ENCODE measurements at regions not wholly inside any gene's neighbourhood (a gene's known extent, or its start where the extent isn't known, plus 50 kb on each side); places are given as distances from the start of the nearest gene placed in this dataset.
"Not testable (repeated sequence)": the region's sequence is repeated elsewhere in the genome, so short reads cannot be mapped to it uniquely, and the experiment has no call there.

- Mint-ChIP-seq H3K36me3 (no peaks in the 10 kb centered on the region), H3K27ac (no peak overlapping the region), H3K4me1 (no peaks in the 10 kb centered on the region), H3K9me3 (peaks cover 6% of the 10 kb centered on the region), H3K27me3 (peaks cover 3% of the 10 kb centered on the region), H3K4me3 (no peak overlapping the region)
Observed at GRCh38 chr3:118806423-118806822, 228.2 kb downstream of the IGSF11 start.

GRCh38 chr3:118807349-118807748 is 227.3 kb downstream of the IGSF11 start:
- not testable (repeated sequence) for H3K4me3 Mint-ChIP-seq, H3K9me3 Mint-ChIP-seq, H3K4me1 Mint-ChIP-seq, H3K36me3 Mint-ChIP-seq, H3K27me3 Mint-ChIP-seq, H3K27ac Mint-ChIP-seq

- Mint-ChIP-seq H3K4me1 (no peaks in the 10 kb centered on the region), H3K36me3 (no peaks in the 10 kb centered on the region), H3K27ac (no peak overlapping the region), H3K4me3 (no peak overlapping the region), H3K27me3 (peaks cover 3% of the 10 kb centered on the region), H3K9me3 (peaks cover 6% of the 10 kb centered on the region)
Observed at GRCh38 chr3:118808723-118809122, 225.9 kb downstream of the IGSF11 start.

GRCh38 chr3:118809696-118810498 is 224.7 kb downstream of the IGSF11 start:
- Mint-ChIP-seq H3K27ac (no peak overlapping the region), H3K4me1 (no peaks in the 10 kb centered on the region), H3K9me3 (peaks cover 6% of the 10 kb centered on the region), H3K36me3 (no peaks in the 10 kb centered on the region), H3K4me3 (no peak overlapping the region), H3K27me3 (peaks cover 3% of the 10 kb centered on the region)

GRCh38 chr3:118810499-118811035 is 224.1 kb downstream of the IGSF11 start:
- H3K27me3 Mint-ChIP-seq, result peaks cover 3% of the 10 kb centered on the region
- H3K36me3 Mint-ChIP-seq, result no peaks in the 10 kb centered on the region
- H3K27ac Mint-ChIP-seq, result no peak overlapping the region
- peaks cover 6% of the 10 kb centered on the region for H3K9me3 Mint-ChIP-seq
- H3K4me3 Mint-ChIP-seq, result no peak overlapping the region
- H3K4me1 Mint-ChIP-seq, result no peaks in the 10 kb centered on the region

- peaks cover 5% of the 10 kb centered on the region for H3K27me3 Mint-ChIP-seq
- no peaks in the 10 kb centered on the region for H3K36me3 Mint-ChIP-seq
- H3K4me3 Mint-ChIP-seq, result no peak overlapping the region
- H3K27ac Mint-ChIP-seq, result no peak overlapping the region
- no peaks in the 10 kb centered on the region for H3K4me1 Mint-ChIP-seq
- H3K9me3 Mint-ChIP-seq, result peaks cover 6% of the 10 kb centered on the region
Observed at GRCh38 chr3:118811236-118811732, 223.4 kb downstream of the IGSF11 start.

GRCh38 chr3:118813472-118813871 is 221.2 kb downstream of the IGSF11 start:
- H3K27ac Mint-ChIP-seq, result no peak overlapping the region
- peaks cover 2% of the 10 kb centered on the region for H3K27me3 Mint-ChIP-seq
- H3K4me3 Mint-ChIP-seq, result no peak overlapping the region
- peaks cover 3% of the 10 kb centered on the region for H3K4me1 Mint-ChIP-seq
- no peaks in the 10 kb centered on the region for H3K36me3 Mint-ChIP-seq
- no peaks in the 10 kb centered on the region for H3K9me3 Mint-ChIP-seq

GRCh38 chr3:118817748-118818165 is 216.9 kb downstream of the IGSF11 start:
- no peak overlapping the region for H3K27ac Mint-ChIP-seq
- H3K4me1 Mint-ChIP-seq, result peaks cover 3% of the 10 kb centered on the region
- peaks cover 2% of the 10 kb centered on the region for H3K27me3 Mint-ChIP-seq
- H3K9me3 Mint-ChIP-seq, result no peaks in the 10 kb centered on the region
- no peak overlapping the region for H3K4me3 Mint-ChIP-seq
- no peaks in the 10 kb centered on the region for H3K36me3 Mint-ChIP-seq

- Mint-ChIP-seq H3K27ac (no peak overlapping the region), H3K9me3 (no peaks in the 10 kb centered on the region), H3K27me3 (peaks cover 2% of the 10 kb centered on the region), H3K4me3 (no peak overlapping the region), H3K36me3 (no peaks in the 10 kb centered on the region), H3K4me1 (peaks cover 3% of the 10 kb centered on the region)
Observed at GRCh38 chr3:118818386-118818785, 216.3 kb downstream of the IGSF11 start.

GRCh38 chr3:118823626-118824025 is 211.0 kb downstream of the IGSF11 start:
- Mint-ChIP-seq H3K4me3 (no peak overlapping the region), H3K9me3 (no peaks in the 10 kb centered on the region), H3K27ac (no peak overlapping the region), H3K36me3 (no peaks in the 10 kb centered on the region), H3K4me1 (no peaks in the 10 kb centered on the region), H3K27me3 (peaks cover 1% of the 10 kb centered on the region)

GRCh38 chr3:118827446-118827845 is 207.2 kb downstream of the IGSF11 start:
- Mint-ChIP-seq H3K36me3 (no peaks in the 10 kb centered on the region), H3K27me3 (peaks cover 3% of the 10 kb centered on the region), H3K27ac (no peak overlapping the region), H3K9me3 (no peaks in the 10 kb centered on the region), H3K4me1 (no peaks in the 10 kb centered on the region), H3K4me3 (no peak overlapping the region)

GRCh38 chr3:118828351-118828750 is 206.3 kb downstream of the IGSF11 start:
- Mint-ChIP-seq H3K4me3 (no peak overlapping the region), H3K4me1 (no peaks in the 10 kb centered on the region), H3K36me3 (no peaks in the 10 kb centered on the region), H3K27ac (no peak overlapping the region), H3K9me3 (no peaks in the 10 kb centered on the region), H3K27me3 (peaks cover 6% of the 10 kb centered on the region)

- no peaks in the 10 kb centered on the region for H3K36me3 Mint-ChIP-seq
- H3K27ac Mint-ChIP-seq, result no peak overlapping the region
- H3K27me3 Mint-ChIP-seq, result peaks cover 23% of the 10 kb centered on the region
- H3K4me3 Mint-ChIP-seq, result no peak overlapping the region
- H3K4me1 Mint-ChIP-seq, result no peaks in the 10 kb centered on the region
- H3K9me3 Mint-ChIP-seq, result peaks cover 7% of the 10 kb centered on the region
Observed at GRCh38 chr3:118833075-118833474, 201.6 kb downstream of the IGSF11 start.

GRCh38 chr3:118838871-118839270 is 195.8 kb downstream of the IGSF11 start:
- Mint-ChIP-seq H3K36me3 (peaks cover 6% of the 10 kb centered on the region), H3K9me3 (peaks cover 31% of the 10 kb centered on the region), H3K4me1 (no peaks in the 10 kb centered on the region)

GRCh38 chr3:118842147-118842863 is 192.3 kb downstream of the IGSF11 start:
- no peak overlapping the region for H3K27ac Mint-ChIP-seq
- peaks cover 31% of the 10 kb centered on the region for H3K9me3 Mint-ChIP-seq
- no peaks in the 10 kb centered on the region for H3K4me1 Mint-ChIP-seq
- peaks cover 4% of the 10 kb centered on the region for H3K27me3 Mint-ChIP-seq
- H3K36me3 Mint-ChIP-seq, result peaks cover 6% of the 10 kb centered on the region
- no peak overlapping the region for H3K4me3 Mint-ChIP-seq

More at GRCh38 chr3:118838871-118839270, 195.8 kb downstream of the IGSF11 start:
- H3K27me3 Mint-ChIP-seq, result peaks cover 18% of the 10 kb centered on the region
- H3K4me3 Mint-ChIP-seq, result no peak overlapping the region
- H3K27ac Mint-ChIP-seq, result no peak overlapping the region

GRCh38 chr3:118846176-118846575 is 188.5 kb downstream of the IGSF11 start:
- H3K4me1 Mint-ChIP-seq, result no peaks in the 10 kb centered on the region
- peaks cover 1% of the 10 kb centered on the region for H3K27me3 Mint-ChIP-seq
- H3K4me3 Mint-ChIP-seq, result no peak overlapping the region
- H3K27ac Mint-ChIP-seq, result no peak overlapping the region
- H3K36me3 Mint-ChIP-seq, result peaks cover 4% of the 10 kb centered on the region
- H3K9me3 Mint-ChIP-seq, result peaks cover 7% of the 10 kb centered on the region
